BJ (cell line): ENCODE measurements at regions not wholly inside any gene's neighbourhood (a gene's known extent, or its start where the extent isn't known, plus 50 kb on each side); places are given as distances from the start of the nearest gene placed in this dataset.

ENCODE experiments used
- CTCF ChIA-PET: fragments of 350-600 bp; formaldehyde crosslinking; extraction: SDS; loops from one replicate; lab custom pipeline; 2021; ENCODE audit warnings: antibody characterized with exemption, inconsistent platforms; lab: Yijun Ruan, JAX
- POLR2A ChIA-PET: fragments of 300-600 bp; sonication (Branson Sonifier 250); formaldehyde crosslinking; extraction: SDS; loops from one replicate; lab custom pipeline; 2021; ENCODE audit warnings: antibody characterized with exemption; lab: Charles Lee
- DNase-seq: peaks from one replicate; pipeline ENCODE4 v3.0.0-alpha.2; 2011; ENCODE audit warnings: low read depth
- H3K27me3 ChIP-seq: 2 replicates; pipeline ENCODE4 v1.6.0; 2011; ENCODE audit warnings: low read length; ENCODE audit not compliant: control insufficient read depth, insufficient read depth
- H3K36me3 ChIP-seq: 2 replicates; pipeline ENCODE4 v1.5.1; 2011; ENCODE audit warnings: low read length; ENCODE audit not compliant: control insufficient read depth, insufficient read depth
- H3K4me3 ChIP-seq: 2 replicates; pipeline ENCODE4 v1.5.1; 2011; ENCODE audit warnings: low read depth, mild to moderate bottlenecking, control low read depth, low read length
- CTCF ChIP-seq: IDR thresholded peaks from 2 replicates; pipeline ENCODE4 v1.5.1; 2011; ENCODE audit warnings: low read depth, mild to moderate bottlenecking, control low read depth, inconsistent platforms, low read length, moderate library complexity; ENCODE audit not compliant: insufficient read depth

- TF ChIP-seq CTCF, result no peak
- no peak for DNase-seq
- POLR2A ChIA-PET, result no interaction called here
- H3K27me3 ChIP-seq, result no peaks in the 10 kb centered on the region
- no peaks in the 10 kb centered on the region for H3K36me3 ChIP-seq
- CTCF ChIA-PET, result no interaction called here
- no peak overlapping the region for H3K4me3 ChIP-seq
These were observed 384.7 kb downstream of the ANKRD7 start for GRCh38 chr7:118609207-118609606.

DNA sequence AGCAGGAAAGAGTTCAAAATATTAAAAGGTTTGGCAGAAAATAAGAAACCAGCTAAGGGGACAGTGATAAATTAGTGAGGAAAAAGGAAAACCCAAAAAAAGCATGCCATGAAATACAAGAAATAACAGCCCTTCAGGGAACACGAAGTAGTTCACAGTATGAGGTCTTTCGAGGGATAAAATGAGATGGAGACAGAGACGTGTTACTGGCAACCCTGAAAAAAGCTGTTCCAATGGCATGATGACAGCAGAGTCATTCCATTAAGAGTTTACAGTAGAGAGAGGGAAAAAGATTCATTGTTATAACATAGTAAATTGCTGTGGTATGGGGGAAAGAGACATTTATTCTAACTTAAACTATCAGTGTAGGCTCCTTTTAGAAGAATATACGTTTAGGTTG lies 391.2 kb downstream of the ANKRD7 start:
- Histone ChIP-seq H3K27me3 (no peaks in the 10 kb centered on the region), H3K4me3 (no peak overlapping the region), H3K36me3 (no peaks in the 10 kb centered on the region)
- DNase-seq, result no peak
- ChIA-PET POLR2A (no interaction called here), CTCF (no interaction called here)
- TF ChIP-seq CTCF, result no peak

DNA sequence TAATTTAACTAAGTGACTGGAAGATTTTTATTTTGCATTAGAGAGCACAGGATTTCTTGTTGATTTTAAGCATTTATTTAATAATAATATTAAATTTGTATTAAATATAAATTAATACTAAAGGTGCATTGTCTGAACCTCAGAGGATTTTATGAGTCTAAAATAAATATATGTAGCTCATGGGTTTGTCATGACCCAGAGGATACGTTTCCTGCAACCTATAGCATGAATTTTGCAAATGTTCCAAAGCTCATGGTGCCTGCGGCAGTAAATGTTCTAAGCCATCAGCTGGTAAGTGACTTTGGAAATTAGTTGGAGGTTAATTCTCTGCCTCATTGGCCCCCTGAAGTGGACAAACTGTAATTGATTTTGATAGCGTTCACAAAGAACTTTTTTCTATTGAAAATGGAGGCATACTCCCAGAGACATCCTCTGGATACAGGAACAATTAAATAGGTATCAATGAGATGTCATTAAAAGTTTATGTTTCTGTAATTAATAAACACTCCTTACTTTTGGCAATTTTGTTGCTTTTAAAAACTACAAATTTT lies 397.4 kb downstream of the ANKRD7 start:
- H3K36me3 ChIP-seq, result no peaks in the 10 kb centered on the region
- CTCF ChIA-PET, result no interaction called here
- no peak for TF ChIP-seq CTCF
- POLR2A ChIA-PET, result no interaction called here
- DNase-seq, result no peak
- H3K4me3 ChIP-seq, result no peak overlapping the region
- no peaks in the 10 kb centered on the region for H3K27me3 ChIP-seq

DNA sequence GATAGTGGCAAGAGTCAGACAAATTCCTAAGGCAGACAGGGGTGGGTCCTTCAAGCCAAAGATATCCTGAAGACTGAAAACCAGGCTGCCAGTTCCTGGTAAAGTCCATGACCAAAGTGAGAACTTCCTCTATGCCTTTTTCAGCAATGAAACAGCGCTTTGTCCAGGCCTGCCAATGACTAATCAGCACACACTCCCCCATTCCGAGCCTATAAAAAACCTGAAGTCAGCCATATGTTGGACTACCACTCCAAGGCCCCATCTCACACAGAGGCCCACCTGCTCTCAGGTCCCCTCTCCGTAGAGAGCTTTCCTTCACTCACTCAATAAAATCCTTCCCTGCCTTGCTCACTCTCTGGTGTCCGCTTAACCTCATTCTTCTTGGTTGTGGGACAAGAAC lies 402.2 kb downstream of the ANKRD7 start:
- no peak for DNase-seq
- H3K27me3 ChIP-seq, result no peaks in the 10 kb centered on the region
- CTCF ChIA-PET, result no interaction called here
- H3K4me3 ChIP-seq, result no peak overlapping the region
- TF ChIP-seq CTCF, result no peak
- POLR2A ChIA-PET, result no interaction called here
- no peaks in the 10 kb centered on the region for H3K36me3 ChIP-seq

DNA sequence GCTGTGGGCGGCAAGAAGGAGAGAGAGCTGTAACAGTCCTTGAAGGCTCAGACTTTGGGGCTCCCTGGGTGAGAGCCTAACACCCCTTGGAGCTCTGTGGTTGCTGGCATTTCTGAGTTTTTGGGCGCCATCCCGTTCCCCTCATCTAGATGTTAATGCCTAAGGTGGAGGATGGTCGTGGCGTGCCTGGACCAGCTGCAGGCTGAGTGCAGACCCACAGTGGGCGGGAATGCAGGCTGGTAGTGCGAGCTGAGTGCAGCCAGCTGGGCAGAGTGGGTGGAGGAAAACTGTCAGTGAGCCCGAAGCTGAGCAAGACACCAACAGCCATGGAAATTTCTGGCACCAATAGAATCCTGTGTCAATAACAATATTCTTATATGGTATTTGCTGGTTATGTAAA lies 403.0 kb downstream of the ANKRD7 start:
- ChIA-PET CTCF (no interaction called here), POLR2A (no interaction called here)
- no peak for TF ChIP-seq CTCF
- Histone ChIP-seq H3K4me3 (no peak overlapping the region), H3K36me3 (no peaks in the 10 kb centered on the region), H3K27me3 (no peaks in the 10 kb centered on the region)
- DNase-seq, result no peak
